ENCODE measurements at regions not wholly inside any gene's neighbourhood (a gene's known extent, or its start where the extent isn't known, plus 50 kb on each side); places are given as distances from the start of the nearest gene placed in this dataset.

GRCh38 chr16:54986409-54986808, 55.7 kb downstream of the IRX5 start:
- no peaks in the 10 kb centered on the region for H3K4me1 ChIP-seq (ENCODE audit: control insufficient read depth in 1 of 2, insufficient read depth in 2 of 2, low read depth in 1 of 2, low read length in 1 of 2)
- no peak overlapping the region for H3K27ac ChIP-seq (ENCODE audit: low read depth in 2 of 2, low read length in 1 of 2)
- H3K36me3 ChIP-seq (replicated peaks in 1 of 2; ENCODE audit: control insufficient read depth in 1 of 2, insufficient read depth in 2 of 2, low read length in 1 of 2) = no peaks in the 10 kb centered on the region
- ChIA-PET POLR2A (no interaction called here), CTCF (no interaction called here)
- H3K9me2 ChIP-seq = no peaks in the 10 kb centered on the region
- TF ChIP-seq TCF12 (IDR thresholded peaks at IDR 0.05) = no peak
- TF ChIP-seq RFX5 (IDR thresholded peaks at IDR 0.05; ENCODE audit: low read length) = no peak
- no peak for TF ChIP-seq FOXM1 (IDR thresholded peaks at IDR 0.05; ENCODE audit: low read depth)
- TF ChIP-seq POLR2AphosphoS5 (IDR thresholded peaks at IDR 0.05; ENCODE audit: low read depth, low read length) = no peak
- TF ChIP-seq RCOR1 (IDR thresholded peaks at IDR 0.05; ENCODE audit: low read length) = no peak
- no peak for TF ChIP-seq FOSL2 (IDR thresholded peaks at IDR 0.05; ENCODE audit: borderline replicate concordance, low read depth)
- TF ChIP-seq, protein P1, sequence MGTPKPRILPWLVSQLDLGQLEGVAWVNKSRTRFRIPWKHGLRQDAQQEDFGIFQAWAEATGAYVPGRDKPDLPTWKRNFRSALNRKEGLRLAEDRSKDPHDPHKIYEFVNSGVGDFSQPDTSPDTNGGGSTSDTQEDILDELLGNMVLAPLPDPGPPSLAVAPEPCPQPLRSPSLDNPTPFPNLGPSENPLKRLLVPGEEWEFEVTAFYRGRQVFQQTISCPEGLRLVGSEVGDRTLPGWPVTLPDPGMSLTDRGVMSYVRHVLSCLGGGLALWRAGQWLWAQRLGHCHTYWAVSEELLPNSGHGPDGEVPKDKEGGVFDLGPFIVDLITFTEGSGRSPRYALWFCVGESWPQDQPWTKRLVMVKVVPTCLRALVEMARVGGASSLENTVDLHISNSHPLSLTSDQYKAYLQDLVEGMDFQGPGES (IDR thresholded peaks at IDR 0.05; ENCODE audit: low read depth, low read length) = no peak
- no peak for TF ChIP-seq MXI1 (IDR thresholded peaks at IDR 0.05; ENCODE audit: low read depth, low read length)
- TF ChIP-seq, protein P2, sequence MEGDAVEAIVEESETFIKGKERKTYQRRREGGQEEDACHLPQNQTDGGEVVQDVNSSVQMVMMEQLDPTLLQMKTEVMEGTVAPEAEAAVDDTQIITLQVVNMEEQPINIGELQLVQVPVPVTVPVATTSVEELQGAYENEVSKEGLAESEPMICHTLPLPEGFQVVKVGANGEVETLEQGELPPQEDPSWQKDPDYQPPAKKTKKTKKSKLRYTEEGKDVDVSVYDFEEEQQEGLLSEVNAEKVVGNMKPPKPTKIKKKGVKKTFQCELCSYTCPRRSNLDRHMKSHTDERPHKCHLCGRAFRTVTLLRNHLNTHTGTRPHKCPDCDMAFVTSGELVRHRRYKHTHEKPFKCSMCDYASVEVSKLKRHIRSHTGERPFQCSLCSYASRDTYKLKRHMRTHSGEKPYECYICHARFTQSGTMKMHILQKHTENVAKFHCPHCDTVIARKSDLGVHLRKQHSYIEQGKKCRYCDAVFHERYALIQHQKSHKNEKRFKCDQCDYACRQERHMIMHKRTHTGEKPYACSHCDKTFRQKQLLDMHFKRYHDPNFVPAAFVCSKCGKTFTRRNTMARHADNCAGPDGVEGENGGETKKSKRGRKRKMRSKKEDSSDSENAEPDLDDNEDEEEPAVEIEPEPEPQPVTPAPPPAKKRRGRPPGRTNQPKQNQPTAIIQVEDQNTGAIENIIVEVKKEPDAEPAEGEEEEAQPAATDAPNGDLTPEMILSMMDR (IDR thresholded peaks at IDR 0.05) = no peak
- no peak for TF ChIP-seq NRF1 (IDR thresholded peaks at IDR 0.05; ENCODE audit: low read depth, low read length)
- TF ChIP-seq USF1 (IDR thresholded peaks at IDR 0.05; ENCODE audit: borderline replicate concordance, low read depth) = no peak
- TF ChIP-seq, protein P3, sequence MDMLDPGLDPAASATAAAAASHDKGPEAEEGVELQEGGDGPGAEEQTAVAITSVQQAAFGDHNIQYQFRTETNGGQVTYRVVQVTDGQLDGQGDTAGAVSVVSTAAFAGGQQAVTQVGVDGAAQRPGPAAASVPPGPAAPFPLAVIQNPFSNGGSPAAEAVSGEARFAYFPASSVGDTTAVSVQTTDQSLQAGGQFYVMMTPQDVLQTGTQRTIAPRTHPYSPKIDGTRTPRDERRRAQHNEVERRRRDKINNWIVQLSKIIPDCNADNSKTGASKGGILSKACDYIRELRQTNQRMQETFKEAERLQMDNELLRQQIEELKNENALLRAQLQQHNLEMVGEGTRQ (IDR thresholded peaks at IDR 0.05; ENCODE audit: borderline replicate concordance, low read depth, low read length) = no peak
- no peak for TF ChIP-seq ELF1 (IDR thresholded peaks at IDR 0.05)
- TF ChIP-seq SIN3A (IDR thresholded peaks at IDR 0.05; ENCODE audit: borderline replicate concordance, low read depth, low read length) = no peak
- no peak for TF ChIP-seq TAF1 (IDR thresholded peaks at IDR 0.05; ENCODE audit: borderline replicate concordance, low read depth, low read length)
- no peak for TF ChIP-seq MEF2A (IDR thresholded peaks at IDR 0.05; ENCODE audit: borderline replicate concordance, low read depth)
- TF ChIP-seq EZH2phosphoT487 (IDR thresholded peaks at IDR 0.05; ENCODE audit: borderline replicate concordance, low read depth) = no peak
- TF ChIP-seq RXRA (IDR thresholded peaks at IDR 0.05; ENCODE audit: borderline replicate concordance, low read depth) = no peak
- TF ChIP-seq GABPA (IDR thresholded peaks at IDR 0.05; ENCODE audit: low read depth) = no peak
- 62% methylated on average over 8 of the region's 8 CpGs for WGBS (ENCODE audit: low lambda C conversion rate)
- DNase-seq = no peak
- H3F3A ChIP-seq (replicated peaks; ENCODE audit: insufficient read depth) = no peaks in the 10 kb centered on the region
- H3K9ac ChIP-seq = no peak overlapping the region
- H3K4me3 ChIP-seq (ENCODE audit: low read depth in 2 of 2, low read length in 1 of 2) = no peak overlapping the region
- H3K4me2 ChIP-seq = no peak overlapping the region
- H3K9me3 ChIP-seq = no peaks in the 10 kb centered on the region
- H3K79me2 ChIP-seq (ENCODE audit: insufficient read depth) = no peaks in the 10 kb centered on the region
- H4K20me1 ChIP-seq (ENCODE audit: insufficient read depth) = no peaks in the 10 kb centered on the region
- H2AFZ ChIP-seq (ENCODE audit: low read depth) = no peak overlapping the region
- no peaks in the 10 kb centered on the region; the same call in 1 of the 2 replicates for H3K27me3 ChIP-seq (ENCODE audit: insufficient read depth)

Data from SK-N-SH (cell line).